GM12878 (cell line): ENCODE measurements at regions not wholly inside any gene's neighbourhood (a gene's known extent, or its start where the extent isn't known, plus 50 kb on each side); places are given as distances from the start of the nearest gene placed in this dataset.

ENCODE experiments used
- ATAC-seq: fragments of 200-7000 bp; cut with Tn5 transposase; 3 replicates; pipeline ENCODE4 v1.9.1; 2020; ENCODE audit warnings: mild to moderate bottlenecking, moderate library complexity
- BruUV-seq: library from RNA; stranded (reverse); fragments of 400-500 nt; replicated peaks from 2 replicates; lab custom pipeline; 2021; lab: Mats Ljungman, UMichigan
- CTCF ChIA-PET: fragments of 300-600 bp; sonication (Branson Sonifier 250); formaldehyde crosslinking; extraction: SDS; loops from one replicate; lab custom pipeline; 2021; ENCODE audit warnings: inconsistent platforms; lab: Yijun Ruan, JAX
- POLR2A ChIA-PET: fragments of 350-600 bp; formaldehyde crosslinking; extraction: SDS; loops from one replicate; lab custom pipeline; 2021; ENCODE audit warnings: inconsistent platforms; lab: Charles Lee
- RAD21 ChIA-PET: fragments of 300-600 bp; sonication (Branson Sonifier 250); formaldehyde crosslinking; loops from one replicate; lab custom pipeline; 2023; ENCODE audit warnings: antibody characterized with exemption; ENCODE audit not compliant: unreplicated experiment; lab: Charles Lee
- SMC1A ChIA-PET: fragments of 300-600 bp; sonication (Branson Sonifier 250); formaldehyde crosslinking; loops from one replicate; lab custom pipeline; 2023; ENCODE audit not compliant: unreplicated experiment, uncharacterized antibody; lab: Charles Lee
- DNase-seq: peaks from one replicate; pipeline ENCODE4 v3.0.0-alpha.2; 2011; ENCODE audit warnings: low read depth, low spot score
- FAIRE-seq: peaks from 3 replicates; lab custom pipeline; 2011; peaks lifted over from hg19 to GRCh38; lab: Jason Lieb, UNC
- H2AFZ ChIP-seq: 2 replicates; pipeline ENCODE4 v1.6.0; 2011; ENCODE audit warnings: low read depth, low read length, control low read depth; ENCODE audit not compliant: control insufficient read depth
- H3K27ac ChIP-seq: 2 replicates; pipeline ENCODE4 v1.5.1; 2011; ENCODE audit warnings: control low read depth; ENCODE audit not compliant: control insufficient read depth, insufficient read depth
- H3K27me3 ChIP-seq, 2 experiments: replicated peaks in 1 of 2; 2 replicates each; pipeline versions ENCODE4 v1.6.0 to v1.6.1; 2011; ENCODE audit warnings: low read length in 1 of 2; ENCODE audit not compliant: control insufficient read depth in 2 of 2, insufficient read depth in 2 of 2
- H3K36me3 ChIP-seq, 2 experiments: 2 replicates each; pipeline ENCODE4 v1.5.1; 2011; ENCODE audit warnings: low read length in 1 of 2; ENCODE audit not compliant: control insufficient read depth in 2 of 2, insufficient read depth in 2 of 2
- H3K4me1 ChIP-seq: 2 replicates; pipeline ENCODE4 v1.6.1; 2011; ENCODE audit warnings: mild to moderate bottlenecking, low read length, moderate library complexity, mixed read lengths; ENCODE audit not compliant: control insufficient read depth, insufficient read depth
- H3K4me2 ChIP-seq: 2 replicates; pipeline ENCODE4 v1.6.0; 2011; ENCODE audit warnings: control low read depth; ENCODE audit not compliant: control insufficient read depth, insufficient read depth
- H3K4me3 ChIP-seq: fragments of 200-600 bp; sonication (generic); 2 replicates; pipeline ENCODE4 v1.5.1; 2016
- H3K79me2 ChIP-seq: 2 replicates; pipeline ENCODE4 v1.6.0; 2011; ENCODE audit warnings: low read length; ENCODE audit not compliant: control insufficient read depth, insufficient read depth
- H3K9ac ChIP-seq: 2 replicates; pipeline ENCODE4 v1.8.0; 2011; ENCODE audit warnings: low read length, control low read depth, mixed read lengths; ENCODE audit not compliant: control insufficient read depth, insufficient read depth
- H3K9me3 ChIP-seq: replicated peaks from 3 replicates; pipeline ENCODE4 v1.5.1; 2011; ENCODE audit warnings: mild to moderate bottlenecking, low read length; ENCODE audit not compliant: control insufficient read depth, insufficient read depth
- H4K20me1 ChIP-seq: 2 replicates; pipeline ENCODE4 v1.6.0; 2011; ENCODE audit not compliant: control insufficient read depth, insufficient read depth
- ASH2L ChIP-seq: fragments of 300-600, 200-600 bp; sonication (generic); IDR thresholded peaks from 2 replicates; pipeline ENCODE4 v1.6.1; 2017; ENCODE audit warnings: low read depth, mild to moderate bottlenecking, borderline replicate concordance
- BCL3 ChIP-seq: IDR thresholded peaks from 2 replicates; pipeline ENCODE4 v1.6.1; 2011; ENCODE audit warnings: borderline replicate concordance, low read depth, mild to moderate bottlenecking, moderate library complexity, low read length; ENCODE audit not compliant: insufficient read depth, poor library complexity, severe bottlenecking
- CEBPB ChIP-seq, 2 experiments: fragments of 150-350 bp in 1 of 2; IDR thresholded peaks; 2 replicates each; pipeline ENCODE4 v1.6.1; 2012 to 2014; ENCODE audit warnings: low read depth in 2 of 2, low read length in 2 of 2, borderline replicate concordance in 1 of 2, inconsistent platforms in 1 of 2
- JUND ChIP-seq: IDR thresholded peaks from 2 replicates; pipeline ENCODE4 v1.6.1; 2012; ENCODE audit warnings: low read depth, mild to moderate bottlenecking, low read length, improper control_type of control experiment, moderate library complexity
- KLF5 ChIP-seq: fragments of 450-650 bp; IDR thresholded peaks from 2 replicates; pipeline ENCODE4 v1.6.1; 2014; ENCODE audit warnings: mild to moderate bottlenecking; ENCODE audit not compliant: partially characterized antibody
- MYC ChIP-seq: IDR thresholded peaks from 2 replicates; pipeline ENCODE4 v1.6.1; 2011; ENCODE audit warnings: mild to moderate bottlenecking, low read length, moderate library complexity, inconsistent platforms; ENCODE audit not compliant: insufficient read depth, insufficient replicate concordance, insufficient read length, severe bottlenecking
- NFYA ChIP-seq: IDR thresholded peaks from 2 replicates; pipeline ENCODE4 v1.6.1; 2011; ENCODE audit warnings: low read depth, mild to moderate bottlenecking, low read length, improper control_type of control experiment, borderline replicate concordance
- POLR2A ChIP-seq: IDR thresholded peaks from 2 replicates; pipeline ENCODE4 v1.6.1; 2011; ENCODE audit warnings: low read depth, mild to moderate bottlenecking, low read length
- POLR2AphosphoS5 ChIP-seq: IDR thresholded peaks from 2 replicates; pipeline ENCODE4 v1.6.1; 2011; ENCODE audit warnings: mild to moderate bottlenecking, low read length, inconsistent platforms
- RBBP5 ChIP-seq: fragments of 200-600 bp; sonication (generic); conservative IDR thresholded peaks from 2 replicates; pipeline ENCODE4 v1.6.1; 2016
- SIX5 ChIP-seq: IDR thresholded peaks from 2 replicates; pipeline ENCODE4 v1.6.1; 2011; ENCODE audit warnings: mild to moderate bottlenecking, low read depth, low read length, moderate library complexity; ENCODE audit not compliant: severe bottlenecking
- SREBF2 ChIP-seq: IDR thresholded peaks from 2 replicates; pipeline ENCODE4 v1.6.1; 2012; ENCODE audit warnings: mild to moderate bottlenecking, low read length
- TCF7 ChIP-seq: IDR thresholded peaks from 2 replicates; pipeline ENCODE4 v1.6.1; 2014; ENCODE audit warnings: antibody characterized with exemption, borderline replicate concordance
- USF1 ChIP-seq: IDR thresholded peaks from 2 replicates; pipeline ENCODE4 v1.6.1; 2011; ENCODE audit warnings: borderline replicate concordance, low read depth, mild to moderate bottlenecking, moderate library complexity, mixed read lengths, low read length; ENCODE audit not compliant: insufficient read depth; ENCODE audit errors: extremely low read length
- USF2 ChIP-seq: IDR thresholded peaks from 2 replicates; pipeline ENCODE4 v1.6.1; 2011; ENCODE audit warnings: low read depth, low read length, improper control_type of control experiment, borderline replicate concordance
- YBX1 ChIP-seq: fragments of 450-650 bp; IDR thresholded peaks from 2 replicates; pipeline ENCODE4 v1.6.1; 2016; ENCODE audit warnings: antibody characterized with exemption
- WGBS: methylation state at CpG from one replicate; pipeline ENCODE4 v1.1.6; 2016; ENCODE audit warnings: low lambda C conversion rate; ENCODE audit not compliant: insufficient replicate concordance, insufficient coverage; ENCODE audit errors: missing lambda C conversion rate; 5-methylcytosine and 5-hydroxymethylcytosine counted together
- in situ Hi-C: fragments of 300-500 bp; cut with MboI; formaldehyde crosslinking; loops from 9 replicates; pipeline ENCODE4 v1.14.3; 2018; ENCODE audit warnings: mixed read lengths
- intact Hi-C: fragments of 100-400 bp; cut with micrococcal nuclease; formaldehyde crosslinking; loops from one replicate; pipeline ENCODE4 v1.14.2; 2022; ENCODE audit not compliant: unreplicated experiment
- TF ChIP-seq, protein P1 (sequence below): fragments of 150-350 bp; IDR thresholded peaks from 2 replicates; pipeline ENCODE4 v1.6.1; 2016; ENCODE audit warnings: low read depth, low read length

DNA sequence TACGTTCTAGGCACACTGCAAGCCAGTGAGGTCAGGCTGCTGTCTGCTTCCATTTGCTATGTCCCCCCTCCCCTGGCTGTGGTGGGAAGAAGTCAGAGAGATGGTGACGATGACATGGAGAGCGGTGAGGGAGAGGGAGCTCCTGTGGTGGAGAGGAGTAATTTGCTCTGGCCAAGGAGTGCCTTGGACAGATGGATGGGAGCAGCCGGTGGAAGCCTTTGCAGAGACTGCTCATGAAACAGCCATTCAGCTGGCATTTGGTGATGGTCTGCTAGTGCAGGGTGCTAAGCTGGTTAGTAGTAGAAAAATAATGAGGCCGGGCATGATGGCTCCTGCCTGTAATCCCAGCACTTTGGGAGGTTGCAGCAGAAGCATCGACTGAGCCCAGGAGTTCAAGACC lies 124.1 kb downstream of the FHDC1 start:
- no TSS peak for BruUV-seq
- no peak overlapping the region for H3K4me2 ChIP-seq
- ChIA-PET POLR2A (no interaction called here), RAD21 (no interaction called here), SMC1A (interaction anchor here (1.0 kb wide), 1 partner anchor 18 kb away, joined by 3 read pairs; no protein-coding TSS in a partner anchor), CTCF (interaction anchor here (0.6 kb wide), 1 partner anchor 634 kb away, joined by 3 read pairs; no protein-coding TSS in a partner anchor)
- in situ Hi-C loops: no loop called here
- no peak overlapping the region for H3K4me3 ChIP-seq
- DNase-seq: no peak
- no peak for FAIRE-seq
- H4K20me1 ChIP-seq: no peaks in the 10 kb centered on the region
- no peaks in the 10 kb centered on the region for H3K9me3 ChIP-seq
- H3K27ac ChIP-seq: no peak overlapping the region
- no peaks in the 10 kb centered on the region for H3K79me2 ChIP-seq
- H3K27me3 ChIP-seq: no peaks in the 10 kb centered on the region
- no peak overlapping the region for H3K9ac ChIP-seq
- H3K36me3 ChIP-seq: no peaks in the 10 kb centered on the region
- WGBS: 54% methylated on average over 6 of the region's 6 CpGs
- intact Hi-C loops: no loop called here
- TF ChIP-seq YBX1: no peak
- TF ChIP-seq RBBP5: no peak
- TF ChIP-seq MYC: no peak
- no peak for TF ChIP-seq POLR2AphosphoS5
- no peak for TF ChIP-seq SIX5
- TF ChIP-seq TCF7: no peak
- no peak for TF ChIP-seq POLR2A
- TF ChIP-seq NFYA: no peak
- no peak for TF ChIP-seq BCL3
- TF ChIP-seq USF1: no peak
- no peak for TF ChIP-seq ASH2L
- TF ChIP-seq KLF5: no peak
- TF ChIP-seq JUND: no peak
- TF ChIP-seq, protein P1, sequence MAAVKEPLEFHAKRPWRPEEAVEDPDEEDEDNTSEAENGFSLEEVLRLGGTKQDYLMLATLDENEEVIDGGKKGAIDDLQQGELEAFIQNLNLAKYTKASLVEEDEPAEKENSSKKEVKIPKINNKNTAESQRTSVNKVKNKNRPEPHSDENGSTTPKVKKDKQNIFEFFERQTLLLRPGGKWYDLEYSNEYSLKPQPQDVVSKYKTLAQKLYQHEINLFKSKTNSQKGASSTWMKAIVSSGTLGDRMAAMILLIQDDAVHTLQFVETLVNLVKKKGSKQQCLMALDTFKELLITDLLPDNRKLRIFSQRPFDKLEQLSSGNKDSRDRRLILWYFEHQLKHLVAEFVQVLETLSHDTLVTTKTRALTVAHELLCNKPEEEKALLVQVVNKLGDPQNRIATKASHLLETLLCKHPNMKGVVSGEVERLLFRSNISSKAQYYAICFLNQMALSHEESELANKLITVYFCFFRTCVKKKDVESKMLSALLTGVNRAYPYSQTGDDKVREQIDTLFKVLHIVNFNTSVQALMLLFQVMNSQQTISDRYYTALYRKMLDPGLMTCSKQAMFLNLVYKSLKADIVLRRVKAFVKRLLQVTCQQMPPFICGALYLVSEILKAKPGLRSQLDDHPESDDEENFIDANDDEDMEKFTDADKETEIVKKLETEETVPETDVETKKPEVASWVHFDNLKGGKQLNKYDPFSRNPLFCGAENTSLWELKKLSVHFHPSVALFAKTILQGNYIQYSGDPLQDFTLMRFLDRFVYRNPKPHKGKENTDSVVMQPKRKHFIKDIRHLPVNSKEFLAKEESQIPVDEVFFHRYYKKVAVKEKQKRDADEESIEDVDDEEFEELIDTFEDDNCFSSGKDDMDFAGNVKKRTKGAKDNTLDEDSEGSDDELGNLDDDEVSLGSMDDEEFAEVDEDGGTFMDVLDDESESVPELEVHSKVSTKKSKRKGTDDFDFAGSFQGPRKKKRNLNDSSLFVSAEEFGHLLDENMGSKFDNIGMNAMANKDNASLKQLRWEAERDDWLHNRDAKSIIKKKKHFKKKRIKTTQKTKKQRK: no peak
- TF ChIP-seq CEBPB (IDR thresholded peaks at IDR 0.05; ENCODE audit: borderline replicate concordance in 1 of 2, low read depth in 2 of 2, low read length in 2 of 2): no peak
- no peak for TF ChIP-seq USF2
- TF ChIP-seq SREBF2: no peak
- ATAC-seq: no peak
- no peak overlapping the region for H2AFZ ChIP-seq
- H3K4me1 ChIP-seq: no peaks in the 10 kb centered on the region
